ENCODE measurements at regions not wholly inside any gene's neighbourhood (a gene's known extent, or its start where the extent isn't known, plus 50 kb on each side); places are given as distances from the start of the nearest gene placed in this dataset.

- H3K9me3 ChIP-seq = no peaks in the 10 kb centered on the region
- H3K4me1 ChIP-seq (ENCODE audit: low read depth) = no peaks in the 10 kb centered on the region
- DNase-seq (no peak), ATAC-seq (no peak)
- intact Hi-C loops (cut with DNase I, micrococcal nuclease) = no loop called here
- no peak for TF ChIP-seq CTCF (IDR thresholded peaks at IDR 0.05)
- no peaks in the 10 kb centered on the region for H3K36me3 ChIP-seq (ENCODE audit: low read depth)
- H3K4me3 ChIP-seq = no peak overlapping the region
Observed at GRCh38 chr22:27138471-27138870, 481.1 kb downstream of the MIAT start.

GRCh38 chr22:27139935-27140511, 482.6 kb downstream of the MIAT start:
- Histone ChIP-seq H3K4me1 (ENCODE audit: low read depth) (no peaks in the 10 kb centered on the region), H3K36me3 (ENCODE audit: low read depth) (no peaks in the 10 kb centered on the region), H3K9me3 (no peaks in the 10 kb centered on the region), H3K4me3 (no peak overlapping the region)
- ATAC-seq = no peak
- DNase-seq = no peak
- intact Hi-C loops (cut with DNase I, micrococcal nuclease) = no loop called here
- no peak for TF ChIP-seq CTCF (IDR thresholded peaks at IDR 0.05)

GRCh38 chr22:27142286-27142685, 484.9 kb downstream of the MIAT start:
- Histone ChIP-seq H3K4me3 (no peak overlapping the region), H3K9me3 (no peaks in the 10 kb centered on the region), H3K4me1 (ENCODE audit: low read depth) (no peaks in the 10 kb centered on the region), H3K36me3 (ENCODE audit: low read depth) (no peaks in the 10 kb centered on the region)
- TF ChIP-seq CTCF (IDR thresholded peaks at IDR 0.05) = no peak
- intact Hi-C loops (cut with DNase I, micrococcal nuclease) = no loop called here
- ATAC-seq (no peak), DNase-seq (no peak)

- intact Hi-C loops (cut with DNase I, micrococcal nuclease) = no loop called here
- no peak for TF ChIP-seq CTCF (IDR thresholded peaks at IDR 0.05)
- Histone ChIP-seq H3K36me3 (ENCODE audit: low read depth) (no peaks in the 10 kb centered on the region), H3K4me1 (ENCODE audit: low read depth) (no peaks in the 10 kb centered on the region), H3K9me3 (no peaks in the 10 kb centered on the region), H3K4me3 (no peak overlapping the region)
- DNase-seq (no peak), ATAC-seq (no peak)
Observed at GRCh38 chr22:27144321-27144720, 486.9 kb downstream of the MIAT start.

- no peak overlapping the region for H3K4me3 ChIP-seq
- no peaks in the 10 kb centered on the region for H3K9me3 ChIP-seq
- ATAC-seq (no peak), DNase-seq (no peak)
- intact Hi-C loops (cut with DNase I, micrococcal nuclease) = no loop called here
- no peak for TF ChIP-seq CTCF (IDR thresholded peaks at IDR 0.05)
- H3K36me3 ChIP-seq (ENCODE audit: low read depth) = no peaks in the 10 kb centered on the region
- no peaks in the 10 kb centered on the region for H3K4me1 ChIP-seq (ENCODE audit: low read depth)
Observed at GRCh38 chr22:27146866-27147633, 489.7 kb downstream of the MIAT start.
